Esophagus squamous epithelium (tissue), 5 donors: ENCODE measurements at regions not wholly inside any gene's neighbourhood (a gene's known extent, or its start where the extent isn't known, plus 50 kb on each side); places are given as distances from the start of the nearest gene placed in this dataset.
"Not testable (repeated sequence)": the region's sequence is repeated elsewhere in the genome, so short reads cannot be mapped to it uniquely, and the experiment has no call there.

Experiments
- DNase-seq: peaks from one replicate; lab custom pipeline; 2025; lab: John Stamatoyannopoulos, UW
- H3K27ac ChIP-seq, 4 donors: fragments of 200-600 bp; sonication (generic); one replicate each; pipeline ENCODE4 v1.5.1; 2016 to 2019; ENCODE audit warnings: mild to moderate bottlenecking in 1 of 4
- H3K27me3 ChIP-seq, 4 donors: fragments of 200-600 bp; sonication (generic); 1 replicate in 3 of 4; 2 replicates in 1 of 4; pipeline versions ENCODE4 v1.5.1 to v1.6.0; 2017 to 2021; ENCODE audit warnings: antibody characterized with exemption in 1 of 4
- H3K36me3 ChIP-seq, 3 donors: fragments of 200-600 bp; sonication (generic); one replicate each; pipeline ENCODE4 v1.5.1; 2016 to 2019
- H3K4me1 ChIP-seq, 3 donors: fragments of 200-600 bp; sonication (generic); one replicate each; pipeline ENCODE4 v1.5.1; 2017 to 2019
- H3K4me3 ChIP-seq, 4 donors: fragments of 200-600 bp; sonication (generic); 1 replicate in 3 of 4; 2 replicates in 1 of 4; pipeline ENCODE4 v1.5.1; 2016 to 2019; ENCODE audit warnings: mild to moderate bottlenecking in 2 of 4, moderate library complexity in 1 of 4
- H3K9me3 ChIP-seq, 3 donors: fragments of 200-600 bp; sonication (generic); one replicate each; pipeline ENCODE4 v1.5.1; 2016 to 2019
- POLR2A ChIP-seq, 4 donors: fragments of 450-650 bp; IDR thresholded peaks; one replicate each; pipeline ENCODE4 v1.6.1; 2017; ENCODE audit warnings: antibody characterized with exemption in 4 of 4, mild to moderate bottlenecking in 4 of 4, moderate library complexity in 3 of 4
- WGBS, 2 donors: methylation state at CpG; one replicate each; pipeline ENCODE4 v1.1.5; 2018; 5-methylcytosine and 5-hydroxymethylcytosine counted together
- intact Hi-C: fragments of 100-400 bp; cut with DNase I; formaldehyde crosslinking; loops from one replicate; pipeline ENCODE4 v1.15.0; 2022
- TF ChIP-seq, protein P1 (sequence below), 6 experiments: fragments of 450-650 bp in 4 of 6; fragments of 200-600 bp in 2 of 6; sonication (generic) in 2 of 6; IDR thresholded peaks; one replicate each; pipeline ENCODE4 v1.5.1; 2016 to 2019; ENCODE audit warnings: antibody characterized with exemption in 6 of 6, mild to moderate bottlenecking in 4 of 6, moderate library complexity in 4 of 6
- donor health status: DM: yes; HTN: yes; CAD: no.

DNA sequence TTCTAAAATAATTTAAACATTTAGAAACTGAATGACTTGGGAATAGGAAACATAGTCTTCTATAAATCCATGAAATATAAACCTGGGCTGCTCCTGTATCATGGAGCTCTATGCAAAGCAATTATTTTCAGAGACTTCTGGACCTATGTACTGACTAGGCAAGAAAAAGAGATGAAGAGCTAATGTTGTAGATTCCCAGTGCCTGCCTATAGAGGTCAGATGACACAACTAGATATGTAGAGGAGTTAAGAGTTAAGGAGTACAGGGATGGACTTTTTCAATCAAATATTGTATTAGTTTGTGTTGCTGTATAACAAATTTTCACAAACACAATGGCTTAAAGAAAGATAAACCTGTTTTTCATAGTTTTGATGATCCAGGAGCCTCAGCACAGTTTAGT is 1434.5 kb downstream of the KCNT2 start:
- Histone ChIP-seq H3K4me1 (no peaks in the 10 kb centered on the region), H3K27ac (no peak overlapping the region), H3K27me3 (no peaks in the 10 kb centered on the region), H3K9me3 (no peaks in the 10 kb centered on the region), H3K4me3 (no peak overlapping the region), H3K36me3 (no peaks in the 10 kb centered on the region)
- intact Hi-C loops, result no loop called here
- no peak for TF ChIP-seq POLR2A (IDR thresholded peaks at IDR 0.05)
- TF ChIP-seq, protein P1, sequence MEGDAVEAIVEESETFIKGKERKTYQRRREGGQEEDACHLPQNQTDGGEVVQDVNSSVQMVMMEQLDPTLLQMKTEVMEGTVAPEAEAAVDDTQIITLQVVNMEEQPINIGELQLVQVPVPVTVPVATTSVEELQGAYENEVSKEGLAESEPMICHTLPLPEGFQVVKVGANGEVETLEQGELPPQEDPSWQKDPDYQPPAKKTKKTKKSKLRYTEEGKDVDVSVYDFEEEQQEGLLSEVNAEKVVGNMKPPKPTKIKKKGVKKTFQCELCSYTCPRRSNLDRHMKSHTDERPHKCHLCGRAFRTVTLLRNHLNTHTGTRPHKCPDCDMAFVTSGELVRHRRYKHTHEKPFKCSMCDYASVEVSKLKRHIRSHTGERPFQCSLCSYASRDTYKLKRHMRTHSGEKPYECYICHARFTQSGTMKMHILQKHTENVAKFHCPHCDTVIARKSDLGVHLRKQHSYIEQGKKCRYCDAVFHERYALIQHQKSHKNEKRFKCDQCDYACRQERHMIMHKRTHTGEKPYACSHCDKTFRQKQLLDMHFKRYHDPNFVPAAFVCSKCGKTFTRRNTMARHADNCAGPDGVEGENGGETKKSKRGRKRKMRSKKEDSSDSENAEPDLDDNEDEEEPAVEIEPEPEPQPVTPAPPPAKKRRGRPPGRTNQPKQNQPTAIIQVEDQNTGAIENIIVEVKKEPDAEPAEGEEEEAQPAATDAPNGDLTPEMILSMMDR (IDR thresholded peaks at IDR 0.05), result no peak
- DNase-seq, result no peak

DNA sequence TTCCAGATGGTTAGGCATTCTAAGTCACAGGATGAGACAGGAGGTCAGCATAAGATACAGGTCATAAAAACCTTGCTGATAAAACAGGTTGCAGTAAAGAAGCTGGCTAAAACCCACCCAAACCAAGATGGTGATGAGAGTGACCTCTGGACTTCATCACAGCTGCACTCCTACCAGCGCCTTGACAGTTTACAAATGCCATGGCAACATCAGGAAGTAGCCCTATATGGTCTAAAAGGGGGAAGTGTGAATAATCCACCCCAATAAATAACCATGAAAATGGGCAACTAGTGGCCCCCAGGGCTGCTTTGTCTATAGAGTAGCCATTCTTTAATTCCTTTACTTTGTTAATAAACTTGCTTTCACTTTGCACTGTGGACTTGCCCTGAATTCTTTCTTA is 1448.4 kb downstream of the KCNT2 start:
- H3K36me3 ChIP-seq, intact Hi-C loops, H3K27ac ChIP-seq, H3K27me3 ChIP-seq, DNase-seq, H3K9me3 ChIP-seq, H3K4me3 ChIP-seq, H3K4me1 ChIP-seq: not testable (repeated sequence)
- 41 to 62% methylated on average over 1 of the region's 1 CpG for WGBS, 2 donors

DNA sequence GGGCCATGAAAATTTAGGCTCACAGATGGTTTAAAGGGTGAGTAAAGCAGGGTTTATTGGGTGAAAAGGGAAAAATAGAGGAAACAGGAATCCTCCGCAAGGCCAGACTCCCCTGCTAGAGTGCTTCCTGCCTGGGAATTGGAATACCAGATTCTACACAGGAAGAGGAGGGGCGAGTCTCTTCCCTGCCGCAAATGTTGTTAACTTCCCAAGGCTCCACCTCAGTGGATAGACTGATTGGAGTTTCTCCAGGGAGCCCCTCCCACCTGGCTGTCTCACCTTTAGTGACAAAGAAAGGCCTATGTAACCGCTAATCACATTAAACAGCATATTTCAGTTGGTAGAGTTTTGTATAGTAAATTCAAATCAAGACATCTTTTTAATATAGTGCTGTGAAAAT is 1450.1 kb downstream of the KCNT2 start:
- Histone ChIP-seq H3K36me3 (no peaks in the 10 kb centered on the region), H3K27me3 (no peaks in the 10 kb centered on the region), H3K27ac (no peak overlapping the region), H3K4me1 (no peaks in the 10 kb centered on the region), H3K4me3 (no peak overlapping the region), H3K9me3 (no peaks in the 10 kb centered on the region)
- intact Hi-C loops, result no loop called here
- TF ChIP-seq, protein P1 (IDR thresholded peaks at IDR 0.05), result no peak
- TF ChIP-seq POLR2A (IDR thresholded peaks at IDR 0.05), result no peak
- DNase-seq, result no peak
- 80 to 85% methylated on average over 4 of the region's 4 CpGs for WGBS, 2 donors

DNA sequence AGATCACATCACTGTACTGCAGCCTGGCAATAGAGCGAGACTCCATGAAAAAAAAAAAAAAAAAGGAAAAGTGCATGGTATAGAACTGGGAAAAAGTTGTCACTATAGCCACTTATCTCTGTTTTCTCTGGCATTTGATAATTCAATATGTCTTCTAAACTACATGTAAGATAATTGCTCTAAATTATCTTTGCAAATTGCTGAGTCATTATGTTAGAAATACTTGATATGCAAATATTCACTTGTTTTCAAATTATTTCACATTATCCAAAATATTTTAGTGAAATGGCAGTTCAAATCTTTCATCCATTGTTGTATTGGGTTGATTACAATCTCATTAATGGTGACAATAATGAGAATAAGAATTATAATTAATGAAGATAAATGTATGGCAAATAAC is 1455.1 kb downstream of the KCNT2 start:
- Histone ChIP-seq H3K36me3 (no peaks in the 10 kb centered on the region), H3K27ac (no peak overlapping the region), H3K4me3 (no peak overlapping the region), H3K9me3 (no peaks in the 10 kb centered on the region), H3K4me1 (no peaks in the 10 kb centered on the region), H3K27me3 (no peaks in the 10 kb centered on the region)
- TF ChIP-seq POLR2A (IDR thresholded peaks at IDR 0.05), result no peak
- TF ChIP-seq, protein P1 (IDR thresholded peaks at IDR 0.05), result no peak
- DNase-seq, result no peak
- intact Hi-C loops, result no loop called here
- 64 to 79% methylated on average over 1 of the region's 1 CpG for WGBS, 2 donors

DNA sequence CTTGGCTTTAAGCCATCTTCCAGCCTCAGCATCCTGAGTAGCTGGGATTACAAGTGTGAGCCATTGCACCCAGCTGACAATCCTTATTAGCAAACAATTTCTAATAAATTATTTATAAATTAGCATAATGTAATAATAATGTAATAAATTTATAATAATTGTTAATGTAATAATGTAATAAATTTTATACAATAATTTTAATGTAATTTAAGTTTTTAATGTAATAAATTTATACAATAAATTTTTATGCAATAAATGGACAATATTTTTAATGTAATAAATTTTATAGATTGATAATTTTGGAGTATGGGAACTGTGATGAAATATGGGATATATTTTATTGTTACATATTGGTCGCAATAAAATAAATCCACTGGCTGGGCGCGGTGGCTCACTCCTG is 1457.5 kb downstream of the KCNT2 start:
- 93 to 99% methylated on average over 3 of the region's 3 CpGs for WGBS, 2 donors
- no peak for DNase-seq

More for the DNA sequence above, 1457.5 kb downstream of the KCNT2 start:
- no peak overlapping the region for H3K4me3 ChIP-seq
- no peaks in the 10 kb centered on the region for H3K36me3 ChIP-seq
- no peaks in the 10 kb centered on the region for H3K9me3 ChIP-seq
- H3K27ac ChIP-seq, result no peak overlapping the region
- intact Hi-C loops, result no loop called here
- no peaks in the 10 kb centered on the region for H3K27me3 ChIP-seq
- TF ChIP-seq, protein P1 (IDR thresholded peaks at IDR 0.05), result no peak
- no peak for TF ChIP-seq POLR2A (IDR thresholded peaks at IDR 0.05)
- no peaks in the 10 kb centered on the region for H3K4me1 ChIP-seq
